ENCODE measurements at regions not wholly inside any gene's neighbourhood (a gene's known extent, or its start where the extent isn't known, plus 50 kb on each side); places are given as distances from the start of the nearest gene placed in this dataset.

GRCh38 chr7:19464241-19464640 is 244.6 kb downstream of the POLR1F start:
- ChIA-PET POLR2A (no interaction called here), CTCF (no interaction called here)
- Mint-ChIP-seq H3K4me3 (no peak overlapping the region), H3K36me3 (ENCODE audit: low read depth) (no peaks in the 10 kb centered on the region), H3K9me3 (no peaks in the 10 kb centered on the region), H3K27me3 (no peaks in the 10 kb centered on the region), H3K4me1 (no peaks in the 10 kb centered on the region), H3K27ac (no peak overlapping the region)
- DNase-seq = no peak

GRCh38 chr7:19463581-19463980 is 245.3 kb downstream of the POLR1F start:
- ChIA-PET POLR2A (no interaction called here), CTCF (no interaction called here)
- Mint-ChIP-seq H3K4me3 (no peak overlapping the region), H3K9me3 (no peaks in the 10 kb centered on the region), H3K27me3 (no peaks in the 10 kb centered on the region), H3K36me3 (ENCODE audit: low read depth) (no peaks in the 10 kb centered on the region), H3K4me1 (no peaks in the 10 kb centered on the region), H3K27ac (no peak overlapping the region)
- no peak for DNase-seq

- ChIA-PET CTCF (no interaction called here), POLR2A (no interaction called here)
These were observed 253.2 kb downstream of the POLR1F start for GRCh38 chr7:19455623-19456022.

GRCh38 chr7:19448091-19448490 is 260.7 kb downstream of the POLR1F start:
- Mint-ChIP-seq H3K4me3 (no peak overlapping the region), H3K27me3 (no peaks in the 10 kb centered on the region), H3K4me1 (no peaks in the 10 kb centered on the region), H3K27ac (no peak overlapping the region), H3K9me3 (peaks cover 6% of the 10 kb centered on the region), H3K36me3 (ENCODE audit: low read depth) (no peaks in the 10 kb centered on the region)
- DNase-seq = no peak
- POLR2A ChIA-PET = interaction anchor here (0.6 kb wide), 1 partner anchor 1368 kb away, joined by 4 read pairs; no protein-coding TSS in a partner anchor
- CTCF ChIA-PET = no interaction called here

More at GRCh38 chr7:19455623-19456022, 253.2 kb downstream of the POLR1F start:
- H3K36me3 Mint-ChIP-seq (ENCODE audit: low read depth) = no peaks in the 10 kb centered on the region
- peaks cover 9% of the 10 kb centered on the region for H3K9me3 Mint-ChIP-seq
- no peak for DNase-seq
- no peak overlapping the region for H3K27ac Mint-ChIP-seq
- no peak overlapping the region for H3K4me3 Mint-ChIP-seq
- no peaks in the 10 kb centered on the region for H3K4me1 Mint-ChIP-seq
- no peaks in the 10 kb centered on the region for H3K27me3 Mint-ChIP-seq

GRCh38 chr7:19442016-19442785 is 266.6 kb downstream of the POLR1F start:
- no peak for DNase-seq
- Mint-ChIP-seq H3K9me3 (no peaks in the 10 kb centered on the region), H3K27ac (no peak overlapping the region), H3K27me3 (no peaks in the 10 kb centered on the region), H3K4me3 (no peak overlapping the region), H3K36me3 (ENCODE audit: low read depth) (no peaks in the 10 kb centered on the region), H3K4me1 (no peaks in the 10 kb centered on the region)
- POLR2A ChIA-PET = no interaction called here
- CTCF ChIA-PET = no interaction called here

- DNase-seq = no peak
- ChIA-PET CTCF (no interaction called here), POLR2A (no interaction called here)
- Mint-ChIP-seq H3K27me3 (no peaks in the 10 kb centered on the region), H3K27ac (no peak overlapping the region), H3K4me1 (no peaks in the 10 kb centered on the region), H3K36me3 (ENCODE audit: low read depth) (no peaks in the 10 kb centered on the region), H3K4me3 (no peak overlapping the region), H3K9me3 (no peaks in the 10 kb centered on the region)
These were observed 269.3 kb downstream of the POLR1F start for GRCh38 chr7:19439517-19439916.

- no peaks in the 10 kb centered on the region for H3K27me3 Mint-ChIP-seq
These were observed 271.4 kb downstream of the POLR1F start for GRCh38 chr7:19437446-19437845.

GRCh38 chr7:19427944-19428343 is 280.9 kb downstream of the POLR1F start:
- H3K4me3 Mint-ChIP-seq = no peak overlapping the region
- H3K27me3 Mint-ChIP-seq = no peaks in the 10 kb centered on the region
- ChIA-PET POLR2A (no interaction called here), CTCF (no interaction called here)
- H3K36me3 Mint-ChIP-seq (ENCODE audit: low read depth) = no peaks in the 10 kb centered on the region
- DNase-seq = no peak
- no peaks in the 10 kb centered on the region for H3K9me3 Mint-ChIP-seq
- H3K4me1 Mint-ChIP-seq = no peaks in the 10 kb centered on the region
- no peak overlapping the region for H3K27ac Mint-ChIP-seq

More at GRCh38 chr7:19437446-19437845, 271.4 kb downstream of the POLR1F start:
- CTCF ChIA-PET = no interaction called here
- no peaks in the 10 kb centered on the region for H3K4me1 Mint-ChIP-seq
- POLR2A ChIA-PET = no interaction called here
- no peak for DNase-seq
- H3K27ac Mint-ChIP-seq = no peak overlapping the region
- H3K4me3 Mint-ChIP-seq = no peak overlapping the region
- no peaks in the 10 kb centered on the region for H3K36me3 Mint-ChIP-seq (ENCODE audit: low read depth)
- H3K9me3 Mint-ChIP-seq = no peaks in the 10 kb centered on the region

- H3K27ac Mint-ChIP-seq = no peak overlapping the region
- POLR2A ChIA-PET = no interaction called here
- peaks cover 3% of the 10 kb centered on the region for H3K4me1 Mint-ChIP-seq
- no peaks in the 10 kb centered on the region for H3K36me3 Mint-ChIP-seq (ENCODE audit: low read depth)
- CTCF ChIA-PET = no interaction called here
- no peaks in the 10 kb centered on the region for H3K27me3 Mint-ChIP-seq
- no peak for DNase-seq
- no peaks in the 10 kb centered on the region for H3K9me3 Mint-ChIP-seq
- no peak overlapping the region for H3K4me3 Mint-ChIP-seq
These were observed 276.6 kb upstream of the FERD3L start for GRCh38 chr7:19421861-19422260.

- POLR2A ChIA-PET = no interaction called here
- CTCF ChIA-PET = interaction anchor here (0.6 kb wide), 1 partner anchor 586 kb away, joined by 4 read pairs; no protein-coding TSS in a partner anchor
- no peaks in the 10 kb centered on the region for H3K36me3 Mint-ChIP-seq (ENCODE audit: low read depth)
- H3K9me3 Mint-ChIP-seq = no peaks in the 10 kb centered on the region
- peaks cover 3% of the 10 kb centered on the region for H3K4me1 Mint-ChIP-seq
- no peaks in the 10 kb centered on the region for H3K27me3 Mint-ChIP-seq
- H3K27ac Mint-ChIP-seq = no peak overlapping the region
- DNase-seq = no peak
- H3K4me3 Mint-ChIP-seq = no peak overlapping the region
These were observed 272.0 kb upstream of the FERD3L start for GRCh38 chr7:19417231-19417630.

GRCh38 chr7:19415123-19415522 is 269.9 kb upstream of the FERD3L start:
- POLR2A ChIA-PET = no interaction called here
- Mint-ChIP-seq H3K36me3 (ENCODE audit: low read depth) (no peaks in the 10 kb centered on the region), H3K4me1 (no peaks in the 10 kb centered on the region), H3K9me3 (no peaks in the 10 kb centered on the region), H3K27ac (no peak overlapping the region), H3K27me3 (no peaks in the 10 kb centered on the region), H3K4me3 (no peak overlapping the region)
- CTCF ChIA-PET = no interaction called here
- no peak for DNase-seq

- no peaks in the 10 kb centered on the region for H3K9me3 Mint-ChIP-seq
- H3K36me3 Mint-ChIP-seq (ENCODE audit: low read depth) = no peaks in the 10 kb centered on the region
- H3K27ac Mint-ChIP-seq = no peak overlapping the region
- ChIA-PET CTCF (no interaction called here), POLR2A (no interaction called here)
- H3K27me3 Mint-ChIP-seq = no peaks in the 10 kb centered on the region
- H3K4me3 Mint-ChIP-seq = no peak overlapping the region
- H3K4me1 Mint-ChIP-seq = no peaks in the 10 kb centered on the region
- no peak for DNase-seq
These were observed 268.3 kb upstream of the FERD3L start for GRCh38 chr7:19413443-19413965.

GRCh38 chr7:19410691-19411090 is 265.5 kb upstream of the FERD3L start:
- no peak overlapping the region for H3K27ac Mint-ChIP-seq
- no peak for DNase-seq
- no peaks in the 10 kb centered on the region for H3K27me3 Mint-ChIP-seq
- CTCF ChIA-PET = interaction anchor here (0.7 kb wide), 1 partner anchor 1107 kb away, joined by 4 read pairs; no protein-coding TSS in a partner anchor
- H3K4me1 Mint-ChIP-seq = peaks cover 2% of the 10 kb centered on the region
- no peak overlapping the region for H3K4me3 Mint-ChIP-seq
- H3K9me3 Mint-ChIP-seq = no peaks in the 10 kb centered on the region
- POLR2A ChIA-PET = no interaction called here
- no peaks in the 10 kb centered on the region for H3K36me3 Mint-ChIP-seq (ENCODE audit: low read depth)

GRCh38 chr7:19410106-19410505 is 264.9 kb upstream of the FERD3L start:
- Mint-ChIP-seq H3K27me3 (no peaks in the 10 kb centered on the region), H3K36me3 (ENCODE audit: low read depth) (no peaks in the 10 kb centered on the region), H3K9me3 (no peaks in the 10 kb centered on the region), H3K4me3 (no peak overlapping the region), H3K27ac (no peak overlapping the region), H3K4me1 (peaks cover 7% of the 10 kb centered on the region)
- DNase-seq = no peak
- POLR2A ChIA-PET = no interaction called here
- CTCF ChIA-PET = interaction anchor here (0.7 kb wide), 1 partner anchor 1107 kb away, joined by 4 read pairs; no protein-coding TSS in a partner anchor

Measured in activated CD4-positive, alpha-beta T cell treated with anti-CD3 and anti-CD28 coated beads, Interleukin-2, amount 10 ng/mL, durations not matched to agents 7 days and 5 days (primary cell).